Prostate gland (tissue), 2 donors: ENCODE measurements at regions not wholly inside any gene's neighbourhood (a gene's known extent, or its start where the extent isn't known, plus 50 kb on each side); places are given as distances from the start of the nearest gene placed in this dataset.

Experiments used
- CTCF ChIP-seq, 4 experiments: fragments of 200-600 bp in 2 of 4; fragments of 450-650 bp in 2 of 4; sonication (generic) in 2 of 4; IDR thresholded peaks; 1 replicate in 3 of 4; 2 replicates in 1 of 4; pipeline ENCODE4 v1.5.1; 2016 to 2019; ENCODE audit warnings: antibody characterized with exemption in 4 of 4, mild to moderate bottlenecking in 2 of 4, moderate library complexity in 2 of 4
- POLR2AphosphoS5 ChIP-seq: sonication (generic); formaldehyde crosslinking; IDR thresholded peaks from one replicate; pipeline ENCODE4 v1.6.1; 2017; ENCODE audit warnings: antibody characterized with exemption

DNA sequence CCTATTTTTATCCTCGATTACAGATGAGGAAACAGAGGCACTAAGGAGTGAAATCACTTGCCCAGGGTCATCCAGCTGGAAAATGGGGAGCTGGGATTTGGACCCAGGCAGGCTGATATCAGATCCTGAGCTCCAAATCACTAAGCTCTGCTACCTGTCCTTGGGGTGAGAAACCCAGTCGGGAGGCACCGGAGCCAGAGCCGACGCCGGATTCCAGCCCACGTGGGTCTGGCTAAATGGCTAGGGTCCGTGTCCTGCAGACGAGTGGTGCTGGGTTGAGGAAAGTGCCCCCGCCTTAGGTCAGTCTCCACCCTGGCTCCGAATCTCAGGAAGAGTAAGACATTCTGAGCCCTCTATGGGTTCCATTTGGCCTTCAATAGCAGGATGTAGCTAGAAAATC is 61.3 kb upstream of the GGTA1 start:
- TF ChIP-seq CTCF (IDR thresholded peaks at IDR 0.05): no peak
- no peak for TF ChIP-seq POLR2AphosphoS5
